ENCODE measurements at regions not wholly inside any gene's neighbourhood (a gene's known extent, or its start where the extent isn't known, plus 50 kb on each side); places are given as distances from the start of the nearest gene placed in this dataset.

GRCh38 chr14:101357559-101358319, 203.6 kb upstream of the DIO3 start:
- ATAC-seq, result no peak
- Histone ChIP-seq H3K4me3 (no peak overlapping the region), H3K9me2 (ENCODE audit: insufficient read depth) (0 out of 2 replicates have a peak, but pooled peaks cover 3% of the 10 kb centered on the region), H3K4me1 (ENCODE audit: insufficient read depth) (no peaks in the 10 kb centered on the region), H2AFZ (no peak overlapping the region), H3F3A (replicated peaks; ENCODE audit: low read depth) (no peaks in the 10 kb centered on the region), H3K27me3 (ENCODE audit: insufficient read depth) (no peaks in the 10 kb centered on the region), H3K79me2 (replicated peaks; ENCODE audit: insufficient read depth) (no peaks in the 10 kb centered on the region), H3K27ac (ENCODE audit: low read depth) (no peak overlapping the region), H3K4me2 (no peak overlapping the region), H4K20me1 (replicated peaks; ENCODE audit: insufficient read depth) (no peaks in the 10 kb centered on the region), H3K36me3 (ENCODE audit: insufficient read depth) (no peaks in the 10 kb centered on the region)
- H3K27me3 Mint-ChIP-seq (ENCODE audit: insufficient read depth, low read depth, poor library complexity), result peaks cover 4% of the 10 kb centered on the region
- TF ChIP-seq ZNF331 (CRISPR knock-in tag; IDR thresholded peaks at IDR 0.05; ENCODE audit: low read depth), result no peak
- TF ChIP-seq, protein P1, sequence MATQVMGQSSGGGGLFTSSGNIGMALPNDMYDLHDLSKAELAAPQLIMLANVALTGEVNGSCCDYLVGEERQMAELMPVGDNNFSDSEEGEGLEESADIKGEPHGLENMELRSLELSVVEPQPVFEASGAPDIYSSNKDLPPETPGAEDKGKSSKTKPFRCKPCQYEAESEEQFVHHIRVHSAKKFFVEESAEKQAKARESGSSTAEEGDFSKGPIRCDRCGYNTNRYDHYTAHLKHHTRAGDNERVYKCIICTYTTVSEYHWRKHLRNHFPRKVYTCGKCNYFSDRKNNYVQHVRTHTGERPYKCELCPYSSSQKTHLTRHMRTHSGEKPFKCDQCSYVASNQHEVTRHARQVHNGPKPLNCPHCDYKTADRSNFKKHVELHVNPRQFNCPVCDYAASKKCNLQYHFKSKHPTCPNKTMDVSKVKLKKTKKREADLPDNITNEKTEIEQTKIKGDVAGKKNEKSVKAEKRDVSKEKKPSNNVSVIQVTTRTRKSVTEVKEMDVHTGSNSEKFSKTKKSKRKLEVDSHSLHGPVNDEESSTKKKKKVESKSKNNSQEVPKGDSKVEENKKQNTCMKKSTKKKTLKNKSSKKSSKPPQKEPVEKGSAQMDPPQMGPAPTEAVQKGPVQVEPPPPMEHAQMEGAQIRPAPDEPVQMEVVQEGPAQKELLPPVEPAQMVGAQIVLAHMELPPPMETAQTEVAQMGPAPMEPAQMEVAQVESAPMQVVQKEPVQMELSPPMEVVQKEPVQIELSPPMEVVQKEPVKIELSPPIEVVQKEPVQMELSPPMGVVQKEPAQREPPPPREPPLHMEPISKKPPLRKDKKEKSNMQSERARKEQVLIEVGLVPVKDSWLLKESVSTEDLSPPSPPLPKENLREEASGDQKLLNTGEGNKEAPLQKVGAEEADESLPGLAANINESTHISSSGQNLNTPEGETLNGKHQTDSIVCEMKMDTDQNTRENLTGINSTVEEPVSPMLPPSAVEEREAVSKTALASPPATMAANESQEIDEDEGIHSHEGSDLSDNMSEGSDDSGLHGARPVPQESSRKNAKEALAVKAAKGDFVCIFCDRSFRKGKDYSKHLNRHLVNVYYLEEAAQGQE (IDR thresholded peaks at IDR 0.05; ENCODE audit: unreplicated experiment), result no peak
- no peak for TF ChIP-seq ETS1 (IDR thresholded peaks at IDR 0.05)
- TF ChIP-seq, protein P2, sequence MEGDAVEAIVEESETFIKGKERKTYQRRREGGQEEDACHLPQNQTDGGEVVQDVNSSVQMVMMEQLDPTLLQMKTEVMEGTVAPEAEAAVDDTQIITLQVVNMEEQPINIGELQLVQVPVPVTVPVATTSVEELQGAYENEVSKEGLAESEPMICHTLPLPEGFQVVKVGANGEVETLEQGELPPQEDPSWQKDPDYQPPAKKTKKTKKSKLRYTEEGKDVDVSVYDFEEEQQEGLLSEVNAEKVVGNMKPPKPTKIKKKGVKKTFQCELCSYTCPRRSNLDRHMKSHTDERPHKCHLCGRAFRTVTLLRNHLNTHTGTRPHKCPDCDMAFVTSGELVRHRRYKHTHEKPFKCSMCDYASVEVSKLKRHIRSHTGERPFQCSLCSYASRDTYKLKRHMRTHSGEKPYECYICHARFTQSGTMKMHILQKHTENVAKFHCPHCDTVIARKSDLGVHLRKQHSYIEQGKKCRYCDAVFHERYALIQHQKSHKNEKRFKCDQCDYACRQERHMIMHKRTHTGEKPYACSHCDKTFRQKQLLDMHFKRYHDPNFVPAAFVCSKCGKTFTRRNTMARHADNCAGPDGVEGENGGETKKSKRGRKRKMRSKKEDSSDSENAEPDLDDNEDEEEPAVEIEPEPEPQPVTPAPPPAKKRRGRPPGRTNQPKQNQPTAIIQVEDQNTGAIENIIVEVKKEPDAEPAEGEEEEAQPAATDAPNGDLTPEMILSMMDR (conservative IDR thresholded peaks at IDR 0.05; ENCODE audit: low read depth in 2 of 2), result 0 out of 4 replicates have a peak, but pooled peaks of 1 of the 2 experiments have one; percentile 6
- TF ChIP-seq, protein P3, sequence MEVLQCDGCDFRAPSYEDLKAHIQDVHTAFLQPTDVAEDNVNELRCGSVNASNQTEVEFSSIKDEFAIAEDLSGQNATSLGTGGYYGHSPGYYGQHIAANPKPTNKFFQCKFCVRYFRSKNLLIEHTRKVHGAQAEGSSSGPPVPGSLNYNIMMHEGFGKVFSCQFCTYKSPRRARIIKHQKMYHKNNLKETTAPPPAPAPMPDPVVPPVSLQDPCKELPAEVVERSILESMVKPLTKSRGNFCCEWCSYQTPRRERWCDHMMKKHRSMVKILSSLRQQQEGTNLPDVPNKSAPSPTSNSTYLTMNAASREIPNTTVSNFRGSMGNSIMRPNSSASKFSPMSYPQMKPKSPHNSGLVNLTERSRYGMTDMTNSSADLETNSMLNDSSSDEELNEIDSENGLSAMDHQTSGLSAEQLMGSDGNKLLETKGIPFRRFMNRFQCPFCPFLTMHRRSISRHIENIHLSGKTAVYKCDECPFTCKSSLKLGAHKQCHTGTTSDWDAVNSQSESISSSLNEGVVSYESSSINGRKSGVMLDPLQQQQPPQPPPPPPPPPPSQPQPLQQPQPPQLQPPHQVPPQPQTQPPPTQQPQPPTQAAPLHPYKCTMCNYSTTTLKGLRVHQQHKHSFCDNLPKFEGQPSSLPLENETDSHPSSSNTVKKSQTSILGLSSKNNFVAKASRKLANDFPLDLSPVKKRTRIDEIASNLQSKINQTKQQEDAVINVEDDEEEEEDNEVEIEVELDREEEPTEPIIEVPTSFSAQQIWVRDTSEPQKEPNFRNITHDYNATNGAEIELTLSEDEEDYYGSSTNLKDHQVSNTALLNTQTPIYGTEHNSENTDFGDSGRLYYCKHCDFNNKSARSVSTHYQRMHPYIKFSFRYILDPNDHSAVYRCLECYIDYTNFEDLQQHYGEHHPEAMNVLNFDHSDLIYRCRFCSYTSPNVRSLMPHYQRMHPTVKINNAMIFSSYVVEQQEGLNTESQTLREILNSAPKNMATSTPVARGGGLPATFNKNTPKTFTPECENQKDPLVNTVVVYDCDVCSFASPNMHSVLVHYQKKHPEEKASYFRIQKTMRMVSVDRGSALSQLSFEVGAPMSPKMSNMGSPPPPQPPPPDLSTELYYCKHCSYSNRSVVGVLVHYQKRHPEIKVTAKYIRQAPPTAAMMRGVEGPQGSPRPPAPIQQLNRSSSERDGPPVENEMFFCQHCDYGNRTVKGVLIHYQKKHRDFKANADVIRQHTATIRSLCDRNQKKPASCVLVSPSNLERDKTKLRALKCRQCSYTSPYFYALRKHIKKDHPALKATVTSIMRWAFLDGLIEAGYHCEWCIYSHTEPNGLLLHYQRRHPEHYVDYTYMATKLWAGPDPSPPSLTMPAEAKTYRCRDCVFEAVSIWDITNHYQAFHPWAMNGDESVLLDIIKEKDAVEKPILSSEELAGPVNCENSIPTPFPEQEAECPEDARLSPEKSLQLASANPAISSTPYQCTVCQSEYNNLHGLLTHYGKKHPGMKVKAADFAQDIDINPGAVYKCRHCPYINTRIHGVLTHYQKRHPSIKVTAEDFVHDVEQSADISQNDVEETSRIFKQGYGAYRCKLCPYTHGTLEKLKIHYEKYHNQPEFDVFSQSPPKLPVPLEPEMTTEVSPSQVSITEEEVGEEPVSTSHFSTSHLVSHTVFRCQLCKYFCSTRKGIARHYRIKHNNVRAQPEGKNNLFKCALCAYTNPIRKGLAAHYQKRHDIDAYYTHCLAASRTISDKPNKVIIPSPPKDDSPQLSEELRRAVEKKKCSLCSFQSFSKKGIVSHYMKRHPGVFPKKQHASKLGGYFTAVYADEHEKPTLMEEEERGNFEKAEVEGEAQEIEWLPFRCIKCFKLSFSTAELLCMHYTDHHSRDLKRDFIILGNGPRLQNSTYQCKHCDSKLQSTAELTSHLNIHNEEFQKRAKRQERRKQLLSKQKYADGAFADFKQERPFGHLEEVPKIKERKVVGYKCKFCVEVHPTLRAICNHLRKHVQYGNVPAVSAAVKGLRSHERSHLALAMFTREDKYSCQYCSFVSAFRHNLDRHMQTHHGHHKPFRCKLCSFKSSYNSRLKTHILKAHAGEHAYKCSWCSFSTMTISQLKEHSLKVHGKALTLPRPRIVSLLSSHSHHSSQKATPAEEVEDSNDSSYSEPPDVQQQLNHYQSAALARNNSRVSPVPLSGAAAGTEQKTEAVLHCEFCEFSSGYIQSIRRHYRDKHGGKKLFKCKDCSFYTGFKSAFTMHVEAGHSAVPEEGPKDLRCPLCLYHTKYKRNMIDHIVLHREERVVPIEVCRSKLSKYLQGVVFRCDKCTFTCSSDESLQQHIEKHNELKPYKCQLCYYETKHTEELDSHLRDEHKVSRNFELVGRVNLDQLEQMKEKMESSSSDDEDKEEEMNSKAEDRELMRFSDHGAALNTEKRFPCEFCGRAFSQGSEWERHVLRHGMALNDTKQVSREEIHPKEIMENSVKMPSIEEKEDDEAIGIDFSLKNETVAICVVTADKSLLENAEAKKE (CRISPR knock-in tag; IDR thresholded peaks at IDR 0.05), result no peak
- DNase-seq (ENCODE audit: low spot score), result peak; percentile 15
- no peak overlapping the region for H3K4me3 Mint-ChIP-seq
- peaks cover 2% of the 10 kb centered on the region; the same call in 2 of the 3 replicates for H3K4me1 Mint-ChIP-seq
- peaks cover 33% of the 10 kb centered on the region for H3K9me3 Mint-ChIP-seq
- no peak overlapping the region for H3K27ac Mint-ChIP-seq
- peaks cover 5% of the 10 kb centered on the region; the same call in 2 of the 3 replicates for H3K36me3 Mint-ChIP-seq (ENCODE audit: low read depth)
